ENCODE measurements at regions not wholly inside any gene's neighbourhood (a gene's known extent, or its start where the extent isn't known, plus 50 kb on each side); places are given as distances from the start of the nearest gene placed in this dataset.

DNA sequence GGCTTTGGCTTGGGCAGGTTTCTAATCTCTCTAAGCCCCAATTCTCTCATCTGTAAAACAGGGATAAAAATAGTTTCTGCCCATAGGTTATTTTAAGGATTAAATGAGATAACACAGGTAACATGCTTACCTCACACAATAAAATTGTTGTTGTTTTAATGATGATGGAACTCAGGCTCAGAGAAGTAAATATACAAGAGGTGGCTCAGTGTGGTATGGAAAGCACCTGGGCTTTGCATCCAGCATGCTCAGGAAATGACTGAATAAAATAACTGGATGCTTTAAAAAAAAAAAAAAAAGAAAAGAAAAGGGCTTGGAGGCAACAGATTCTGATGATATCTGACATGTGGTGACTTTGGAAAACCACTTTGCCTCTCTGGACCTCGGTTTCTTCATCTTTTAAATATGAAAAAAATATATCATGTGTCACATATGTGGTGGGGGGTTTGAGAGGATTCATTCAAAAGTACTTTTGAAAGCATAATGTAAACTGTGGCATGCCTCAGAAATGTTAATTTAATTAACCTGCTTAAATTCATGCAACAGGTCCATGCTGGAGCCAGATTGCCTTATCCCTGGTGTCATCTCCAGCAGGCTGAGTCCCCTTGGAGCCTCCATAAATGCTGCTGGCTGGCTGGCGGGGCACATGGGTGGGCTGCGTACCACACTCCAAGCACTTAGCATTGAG is 112.8 kb upstream of the CDC42EP3 start:
- Histone ChIP-seq H3K36me3 (ENCODE audit: insufficient read depth, low read length) (no peaks in the 10 kb centered on the region), H3K9me2 (ENCODE audit: insufficient read depth, low read length) (no peaks in the 10 kb centered on the region), H3K9me3 (ENCODE audit: low read length) (no peaks in the 10 kb centered on the region), H3K9ac (ENCODE audit: low read length) (no peak overlapping the region), H3K4me2 (ENCODE audit: low read length) (no peak overlapping the region), H3K27me3 (ENCODE audit: insufficient read depth, low read depth, low read length) (no peaks in the 10 kb centered on the region), H3F3A (ENCODE audit: insufficient read depth, low read length, poor library complexity, severe bottlenecking) (no peaks in the 10 kb centered on the region), H3K27ac (ENCODE audit: low read length) (no peak overlapping the region), H3K79me2 (replicated peaks; ENCODE audit: insufficient read depth, low read length) (no peaks in the 10 kb centered on the region), H3K4me3 (ENCODE audit: low read length) (no peak overlapping the region), H2AFZ (ENCODE audit: low read depth, low read length) (no peak overlapping the region), H4K20me1 (ENCODE audit: insufficient read depth) (no peaks in the 10 kb centered on the region)
- no peak for TF ChIP-seq SMC3 (conservative IDR thresholded peaks at IDR 0.05; ENCODE audit: poor library complexity)
- TF ChIP-seq, protein P1, sequence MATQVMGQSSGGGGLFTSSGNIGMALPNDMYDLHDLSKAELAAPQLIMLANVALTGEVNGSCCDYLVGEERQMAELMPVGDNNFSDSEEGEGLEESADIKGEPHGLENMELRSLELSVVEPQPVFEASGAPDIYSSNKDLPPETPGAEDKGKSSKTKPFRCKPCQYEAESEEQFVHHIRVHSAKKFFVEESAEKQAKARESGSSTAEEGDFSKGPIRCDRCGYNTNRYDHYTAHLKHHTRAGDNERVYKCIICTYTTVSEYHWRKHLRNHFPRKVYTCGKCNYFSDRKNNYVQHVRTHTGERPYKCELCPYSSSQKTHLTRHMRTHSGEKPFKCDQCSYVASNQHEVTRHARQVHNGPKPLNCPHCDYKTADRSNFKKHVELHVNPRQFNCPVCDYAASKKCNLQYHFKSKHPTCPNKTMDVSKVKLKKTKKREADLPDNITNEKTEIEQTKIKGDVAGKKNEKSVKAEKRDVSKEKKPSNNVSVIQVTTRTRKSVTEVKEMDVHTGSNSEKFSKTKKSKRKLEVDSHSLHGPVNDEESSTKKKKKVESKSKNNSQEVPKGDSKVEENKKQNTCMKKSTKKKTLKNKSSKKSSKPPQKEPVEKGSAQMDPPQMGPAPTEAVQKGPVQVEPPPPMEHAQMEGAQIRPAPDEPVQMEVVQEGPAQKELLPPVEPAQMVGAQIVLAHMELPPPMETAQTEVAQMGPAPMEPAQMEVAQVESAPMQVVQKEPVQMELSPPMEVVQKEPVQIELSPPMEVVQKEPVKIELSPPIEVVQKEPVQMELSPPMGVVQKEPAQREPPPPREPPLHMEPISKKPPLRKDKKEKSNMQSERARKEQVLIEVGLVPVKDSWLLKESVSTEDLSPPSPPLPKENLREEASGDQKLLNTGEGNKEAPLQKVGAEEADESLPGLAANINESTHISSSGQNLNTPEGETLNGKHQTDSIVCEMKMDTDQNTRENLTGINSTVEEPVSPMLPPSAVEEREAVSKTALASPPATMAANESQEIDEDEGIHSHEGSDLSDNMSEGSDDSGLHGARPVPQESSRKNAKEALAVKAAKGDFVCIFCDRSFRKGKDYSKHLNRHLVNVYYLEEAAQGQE (IDR thresholded peaks at IDR 0.05; ENCODE audit: borderline replicate concordance) = no peak
- TF ChIP-seq TAF1 (IDR thresholded peaks at IDR 0.05; ENCODE audit: low read depth) = no peak
- no peak for TF ChIP-seq POLR2AphosphoS5 (IDR thresholded peaks at IDR 0.05)
- TF ChIP-seq CTCF (IDR thresholded peaks at IDR 0.05; ENCODE audit: poor library complexity, severe bottlenecking) = no peak
- no peak for TF ChIP-seq EZH2 (IDR thresholded peaks at IDR 0.05; ENCODE audit: borderline replicate concordance, insufficient read depth, low read length, poor library complexity, severe bottlenecking)
- no peak for TF ChIP-seq MXI1 (conservative IDR thresholded peaks at IDR 0.05; ENCODE audit: poor library complexity, severe bottlenecking)
- no peak for TF ChIP-seq RAD21 (conservative IDR thresholded peaks at IDR 0.05)
- no peak for TF ChIP-seq EP300 (conservative IDR thresholded peaks at IDR 0.05; ENCODE audit: poor library complexity, severe bottlenecking)

- Histone ChIP-seq H3K36me3 (ENCODE audit: insufficient read depth, low read length) (no peaks in the 10 kb centered on the region), H3K27ac (ENCODE audit: low read length) (no peak overlapping the region), H3K4me3 (ENCODE audit: low read length) (no peak overlapping the region), H3K4me2 (ENCODE audit: low read length) (no peak overlapping the region), H3K9me2 (ENCODE audit: insufficient read depth, low read length) (no peaks in the 10 kb centered on the region), H3K9me3 (ENCODE audit: low read length) (no peaks in the 10 kb centered on the region), H3K27me3 (ENCODE audit: insufficient read depth, low read depth, low read length) (no peaks in the 10 kb centered on the region), H3K79me2 (replicated peaks; ENCODE audit: insufficient read depth, low read length) (no peaks in the 10 kb centered on the region), H2AFZ (ENCODE audit: low read depth, low read length) (no peak overlapping the region), H3F3A (ENCODE audit: insufficient read depth, low read length, poor library complexity, severe bottlenecking) (no peaks in the 10 kb centered on the region), H4K20me1 (ENCODE audit: insufficient read depth) (no peaks in the 10 kb centered on the region), H3K9ac (ENCODE audit: low read length) (no peak overlapping the region)
- TF ChIP-seq EP300 (conservative IDR thresholded peaks at IDR 0.05; ENCODE audit: poor library complexity, severe bottlenecking) = no peak
- TF ChIP-seq RAD21 (conservative IDR thresholded peaks at IDR 0.05) = no peak
- no peak for TF ChIP-seq SMC3 (conservative IDR thresholded peaks at IDR 0.05; ENCODE audit: poor library complexity)
- no peak for TF ChIP-seq TAF1 (IDR thresholded peaks at IDR 0.05; ENCODE audit: low read depth)
- TF ChIP-seq, protein P1 (IDR thresholded peaks at IDR 0.05; ENCODE audit: borderline replicate concordance) = no peak
- no peak for TF ChIP-seq POLR2AphosphoS5 (IDR thresholded peaks at IDR 0.05)
- TF ChIP-seq CTCF (IDR thresholded peaks at IDR 0.05; ENCODE audit: poor library complexity, severe bottlenecking) = no peak
- no peak for TF ChIP-seq MXI1 (conservative IDR thresholded peaks at IDR 0.05; ENCODE audit: poor library complexity, severe bottlenecking)
These were observed 113.3 kb upstream of the CDC42EP3 start for GRCh38 chr2:37784759-37785149.

All from neural cell (in vitro differentiated cells).